OCI-LY3 (cell line): ENCODE measurements at regions not wholly inside any gene's neighbourhood (a gene's known extent, or its start where the extent isn't known, plus 50 kb on each side); places are given as distances from the start of the nearest gene placed in this dataset.

ENCODE experiments used
- CTCF ChIP-seq: fragments of 200-600, 300-600 bp; sonication (generic); IDR thresholded peaks from 2 replicates; pipeline ENCODE4 v1.5.1; 2014; ENCODE audit warnings: antibody characterized with exemption, low read length, low read depth
- EZH2phosphoT487 ChIP-seq: fragments of 200-600 bp; shearing (Covaris generic); IDR thresholded peaks from 2 replicates; pipeline ENCODE4 v1.6.1; 2018; ENCODE audit warnings: antibody characterized with exemption, mixed run types, low read depth

GRCh38 chr10:8768852-8769251, 714.4 kb downstream of the GATA3 start:
- TF ChIP-seq CTCF, result no peak
- TF ChIP-seq EZH2phosphoT487, result no peak
